PC-3 (cell line): ENCODE measurements at regions not wholly inside any gene's neighbourhood (a gene's known extent, or its start where the extent isn't known, plus 50 kb on each side); places are given as distances from the start of the nearest gene placed in this dataset.

Source experiments
- ATAC-seq: fragments of 200-7000 bp; cut with Tn5 transposase; 2 replicates; pipeline ENCODE4 v1.9.1; 2020; ENCODE audit warnings: mild to moderate bottlenecking, moderate library complexity
- BruUV-seq: library from RNA; stranded (reverse); fragments of 400-500 nt; replicated peaks from 2 replicates; lab custom pipeline; 2021; lab: Mats Ljungman, UMichigan
- CTCF ChIA-PET: fragments of 300-600 bp; sonication (Branson Sonifier 250); formaldehyde crosslinking; loops from one replicate; lab custom pipeline; 2022; ENCODE audit warnings: antibody characterized with exemption; lab: Charles Lee
- POLR2A ChIA-PET: fragments of 300-600 bp; sonication (Branson Sonifier 250); formaldehyde crosslinking; loops from one replicate; lab custom pipeline; 2022; ENCODE audit warnings: antibody characterized with exemption; ENCODE audit not compliant: unreplicated experiment; lab: Charles Lee
- DNase-seq: peaks from one replicate; pipeline ENCODE4 v3.0.0-alpha.2; 2015
- H2AFZ ChIP-seq: fragments of 300-600 bp; sonication (generic); 2 replicates; pipeline ENCODE4 v1.6.0; 2016; ENCODE audit warnings: antibody characterized with exemption, low read length
- H3F3A ChIP-seq: fragments of 300-600 bp; sonication (generic); one replicate; pipeline ENCODE4 v1.6.0; 2017; ENCODE audit warnings: antibody characterized with exemption, low read length, control low read depth, mild to moderate bottlenecking; ENCODE audit not compliant: unreplicated experiment
- H3K27ac ChIP-seq: fragments of 300-600 bp; sonication (generic); 2 replicates; pipeline ENCODE4 v1.5.1; 2016; ENCODE audit warnings: mild to moderate bottlenecking, low read length
- H3K27me3 ChIP-seq: fragments of 300-600 bp; sonication (generic); 2 replicates; pipeline ENCODE4 v1.6.1; 2016; ENCODE audit warnings: low read length, mixed read lengths
- H3K36me3 ChIP-seq: fragments of 300-600 bp; sonication (generic); 2 replicates; pipeline ENCODE4 v1.6.1; 2016; ENCODE audit warnings: low read depth, mixed run types, low read length, mixed read lengths
- H3K4me1 ChIP-seq: fragments of 300-600 bp; sonication (generic); 2 replicates; pipeline ENCODE4 v1.5.1; 2016; ENCODE audit warnings: low read length; ENCODE audit not compliant: insufficient read depth
- H3K4me2 ChIP-seq: fragments of 300-600 bp; sonication (generic); 2 replicates; pipeline ENCODE4 v1.6.0; 2016; ENCODE audit warnings: low read length
- H3K4me3 ChIP-seq: fragments of 300-600 bp; sonication (generic); 2 replicates; pipeline ENCODE4 v1.5.1; 2016; ENCODE audit warnings: mild to moderate bottlenecking, low read length, mixed read lengths
- H3K79me2 ChIP-seq: fragments of 300-600 bp; sonication (generic); 2 replicates; pipeline ENCODE4 v1.6.1; 2017; ENCODE audit warnings: low read length, mixed read lengths
- H3K9ac ChIP-seq: fragments of 300-600 bp; sonication (generic); 2 replicates; pipeline ENCODE4 v1.6.0; 2016; ENCODE audit warnings: mild to moderate bottlenecking, low read length
- H3K9me2 ChIP-seq: fragments of 300-600 bp; sonication (generic); replicated peaks from 2 replicates; pipeline ENCODE4 v1.6.1; 2016; ENCODE audit warnings: mixed run types, low read length, mixed read lengths
- H3K9me3 ChIP-seq: fragments of 300-600 bp; sonication (generic); 2 replicates; pipeline ENCODE4 v1.6.1; 2016; ENCODE audit warnings: low read length, mixed read lengths
- H4K20me1 ChIP-seq: fragments of 300-600 bp; sonication (generic); 2 replicates; pipeline ENCODE4 v1.6.1; 2016; ENCODE audit warnings: low read length, mixed read lengths
- CTCF ChIP-seq: fragments of 300-600 bp; sonication (generic); conservative IDR thresholded peaks from 2 replicates; pipeline ENCODE4 v1.5.1; 2017; ENCODE audit warnings: antibody characterized with exemption, low read depth, mild to moderate bottlenecking, low read length
- EZH2 ChIP-seq: fragments of 300-600 bp; sonication (generic); IDR thresholded peaks from one replicate; pipeline ENCODE4 v1.6.1; 2017; ENCODE audit warnings: antibody characterized with exemption, mild to moderate bottlenecking, low read length; ENCODE audit not compliant: unreplicated experiment
- EZH2phosphoT487 ChIP-seq: fragments of 300-600 bp; sonication (generic); IDR thresholded peaks from 2 replicates; pipeline ENCODE4 v1.6.1; 2018; ENCODE audit warnings: mild to moderate bottlenecking, antibody characterized with exemption, low read length, borderline replicate concordance
- intact Hi-C: fragments of 100-400 bp; cut with micrococcal nuclease; formaldehyde crosslinking; loops from 2 replicates; pipeline ENCODE4 v1.9.0; 2023

DNA sequence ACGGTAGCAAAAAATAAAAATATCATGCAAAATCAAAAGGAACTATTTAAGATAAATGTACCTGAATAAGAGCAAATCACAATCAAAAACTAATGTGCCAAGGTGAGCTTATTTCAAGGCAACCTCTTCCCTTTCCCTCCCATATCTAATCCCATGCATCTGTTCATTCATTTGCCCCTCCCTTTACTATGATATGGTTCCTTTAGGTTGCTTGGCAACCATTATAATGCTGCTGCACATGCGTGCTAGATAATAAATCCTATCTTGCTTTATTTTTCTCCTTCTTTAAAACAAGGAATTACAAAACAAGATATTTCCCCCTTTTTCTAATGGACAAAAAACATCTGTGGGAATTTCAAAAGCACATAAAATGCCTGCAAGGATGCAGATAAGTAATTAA lies 318.2 kb upstream of the POU3F2 start:
- Histone ChIP-seq H3K27ac (no peak overlapping the region), H3K9ac (no peak overlapping the region), H3K4me3 (no peak overlapping the region), H3K79me2 (no peaks in the 10 kb centered on the region), H3K36me3 (no peaks in the 10 kb centered on the region), H3K27me3 (peaks cover 38% of the 10 kb centered on the region), H3K4me1 (no peaks in the 10 kb centered on the region), H3K4me2 (no peak overlapping the region), H3K9me3 (no peaks in the 10 kb centered on the region), H4K20me1 (no peaks in the 10 kb centered on the region), H3K9me2 (no peaks in the 10 kb centered on the region), H2AFZ (no peak overlapping the region), H3F3A (no peaks in the 10 kb centered on the region)
- BruUV-seq: no TSS peak
- intact Hi-C loops: no loop called here
- ChIA-PET CTCF (no interaction called here), POLR2A (no interaction called here)
- DNase-seq (no peak), ATAC-seq (no peak)
- no peak for TF ChIP-seq EZH2
- no peak for TF ChIP-seq CTCF
- no peak for TF ChIP-seq EZH2phosphoT487

- intact Hi-C loops: no loop called here
- Histone ChIP-seq H3K27ac (no peak overlapping the region), H3K4me3 (no peak overlapping the region), H3K9me2 (no peaks in the 10 kb centered on the region), H4K20me1 (no peaks in the 10 kb centered on the region), H3K4me2 (no peak overlapping the region), H3K9me3 (no peaks in the 10 kb centered on the region), H3K27me3 (peaks cover 38% of the 10 kb centered on the region), H3K4me1 (no peaks in the 10 kb centered on the region), H3K9ac (no peak overlapping the region), H3K36me3 (no peaks in the 10 kb centered on the region), H3K79me2 (no peaks in the 10 kb centered on the region), H2AFZ (no peak overlapping the region), H3F3A (no peaks in the 10 kb centered on the region)
- DNase-seq (no peak), ATAC-seq (no peak)
- ChIA-PET CTCF (no interaction called here), POLR2A (no interaction called here)
- TF ChIP-seq EZH2: no peak
- no peak for TF ChIP-seq CTCF
- no peak for TF ChIP-seq EZH2phosphoT487
- BruUV-seq: no TSS peak
Measured at GRCh38 chr6:98516866-98517265, 317.5 kb upstream of the POU3F2 start.

- Histone ChIP-seq H2AFZ (no peak overlapping the region), H3F3A (no peaks in the 10 kb centered on the region), H3K27ac (no peak overlapping the region), H3K4me1 (no peaks in the 10 kb centered on the region), H4K20me1 (no peaks in the 10 kb centered on the region), H3K9me2 (no peaks in the 10 kb centered on the region), H3K4me3 (no peak overlapping the region), H3K27me3 (peaks cover 8% of the 10 kb centered on the region; the same call in 1 of the 2 replicates), H3K36me3 (no peaks in the 10 kb centered on the region), H3K9me3 (no peaks in the 10 kb centered on the region), H3K9ac (no peak overlapping the region), H3K4me2 (no peak overlapping the region), H3K79me2 (no peaks in the 10 kb centered on the region)
- no peak for TF ChIP-seq EZH2
- no peak for TF ChIP-seq CTCF
- no peak for TF ChIP-seq EZH2phosphoT487
- no TSS peak for BruUV-seq
- ATAC-seq (no peak), DNase-seq (no peak)
- ChIA-PET CTCF (no interaction called here), POLR2A (no interaction called here)
- intact Hi-C loops: no loop called here
Measured at GRCh38 chr6:98525860-98526259, 308.5 kb upstream of the POU3F2 start.
